ENCODE measurements at regions not wholly inside any gene's neighbourhood (a gene's known extent, or its start where the extent isn't known, plus 50 kb on each side); places are given as distances from the start of the nearest gene placed in this dataset.

DNA sequence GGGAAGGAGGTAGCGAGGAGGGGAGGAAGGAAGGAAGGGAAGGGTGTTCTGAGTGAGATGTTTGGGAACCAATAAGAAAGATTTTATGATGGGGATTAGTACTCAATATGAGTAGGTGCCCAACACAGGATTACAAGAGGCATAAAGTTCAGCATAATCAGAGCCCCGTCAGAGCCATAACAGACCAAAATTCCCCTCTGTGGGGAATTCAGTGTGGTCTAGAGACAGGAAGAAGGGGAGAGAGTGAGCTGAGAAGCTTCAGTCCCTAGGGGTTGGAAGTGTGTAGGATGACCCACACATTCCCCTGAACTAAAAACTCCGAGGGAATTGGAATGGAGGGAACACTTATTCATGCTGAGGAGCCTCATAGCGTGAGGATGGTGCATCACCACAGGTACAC lies 160.3 kb upstream of the SASH1 start:
- no peak for DNase-seq

DNA sequence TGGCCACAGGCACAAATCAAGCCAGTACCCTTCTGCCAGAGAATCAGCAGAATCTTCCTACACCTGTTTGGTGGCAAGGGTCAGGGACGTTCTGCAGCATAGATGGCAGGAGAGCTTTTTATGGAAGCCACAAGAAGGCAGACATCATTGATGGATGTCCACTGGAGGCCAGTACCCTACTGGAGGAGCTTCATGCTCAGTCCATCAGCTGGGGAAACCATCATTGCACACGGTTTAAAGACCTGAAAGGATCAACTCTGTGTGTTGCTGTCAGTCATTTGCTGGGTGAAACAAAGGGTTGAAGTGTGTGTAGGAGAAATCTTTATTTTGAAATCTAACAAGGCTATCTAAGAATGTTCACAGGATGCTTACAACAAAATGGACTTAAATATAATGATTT lies 158.9 kb upstream of the SASH1 start:
- DNase-seq = no peak

DNA sequence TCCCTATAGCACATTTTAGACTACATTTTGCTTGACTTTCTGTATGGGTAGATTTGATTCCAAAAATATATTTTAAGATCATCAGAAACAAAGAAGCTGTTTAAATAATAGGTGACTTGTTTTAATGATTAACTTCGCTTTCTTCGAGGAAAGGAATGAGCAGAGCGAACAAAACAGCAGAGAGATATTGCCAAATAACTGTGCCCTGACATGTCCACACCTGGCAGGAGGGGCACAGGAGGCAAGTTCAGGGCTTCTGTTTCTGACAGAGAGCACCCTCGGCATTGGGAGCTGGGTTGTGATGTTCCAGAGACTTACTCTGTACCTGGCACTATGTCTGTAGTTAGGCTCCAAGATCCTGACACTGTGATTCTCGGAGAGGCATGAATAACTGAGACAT lies 155.7 kb upstream of the SASH1 start:
- no peak for DNase-seq

DNA sequence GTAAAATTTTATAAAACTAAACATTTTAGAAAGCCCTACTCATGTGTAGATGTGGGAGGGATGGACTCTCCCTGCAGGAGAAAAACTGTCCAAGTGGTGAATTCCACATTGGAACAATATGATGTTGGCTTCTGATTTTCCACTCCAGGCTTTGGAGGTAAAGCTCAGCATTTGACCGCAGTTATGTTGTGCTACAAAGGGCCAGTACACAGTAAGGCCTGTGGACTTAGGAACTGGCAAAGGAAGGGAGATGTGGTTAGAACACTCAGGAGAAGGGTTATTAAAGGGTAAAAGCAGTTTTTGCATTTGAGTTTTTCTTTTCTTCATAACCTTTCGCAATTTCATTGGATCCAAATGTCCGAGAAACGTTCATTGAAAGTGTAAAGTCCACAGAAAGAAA lies 150.3 kb upstream of the SASH1 start:
- no peak for DNase-seq

DNA sequence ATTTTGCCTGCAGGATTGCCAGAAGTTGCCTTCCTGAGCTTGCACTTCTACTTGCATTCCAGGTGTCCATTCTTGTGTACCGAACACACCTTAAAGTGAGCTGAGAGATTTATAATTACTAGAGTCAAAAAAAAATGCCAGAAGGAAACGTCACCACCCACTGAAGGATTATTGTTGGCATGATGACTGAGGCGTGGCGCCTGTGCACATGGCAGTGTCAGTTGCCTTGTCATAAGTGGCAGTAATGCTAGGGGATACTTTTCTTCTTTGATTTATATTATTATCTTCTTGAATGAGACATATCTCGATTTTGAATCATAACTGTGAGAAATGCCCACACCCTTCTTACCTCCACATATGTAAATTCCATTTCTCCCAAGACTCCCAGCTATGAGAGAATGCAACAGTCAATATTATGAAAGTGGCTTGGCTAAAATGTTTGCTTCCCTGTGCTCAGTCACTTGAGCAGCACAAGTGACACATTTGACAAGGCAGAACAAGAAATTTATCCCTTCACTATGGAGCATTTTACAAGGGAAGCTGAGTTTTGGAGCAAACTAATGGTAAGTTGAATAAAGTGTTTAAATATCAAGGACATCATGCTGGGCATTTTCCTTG lies 149.5 kb upstream of the SASH1 start:
- DNase-seq = no peak

DNA sequence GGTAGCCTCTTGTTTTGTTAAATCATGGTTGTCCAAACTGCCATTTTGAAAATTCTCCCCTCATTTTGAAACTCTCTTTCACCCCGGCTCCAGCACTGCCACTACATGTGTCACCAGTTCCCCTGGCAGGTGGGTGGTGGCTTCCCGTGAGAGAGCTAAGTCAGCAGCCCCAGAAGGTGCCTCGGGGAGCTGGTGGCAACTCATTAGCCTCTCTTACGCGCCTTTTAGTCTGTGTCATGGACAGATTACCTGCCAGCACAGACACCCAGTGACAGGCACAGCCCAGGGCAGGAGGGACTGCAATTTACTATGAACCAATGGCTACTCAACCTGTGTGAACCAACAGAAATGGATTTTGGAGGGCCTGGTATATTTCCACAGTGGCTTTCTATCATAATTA lies 147.1 kb upstream of the SASH1 start:
- DNase-seq = no peak

DNA sequence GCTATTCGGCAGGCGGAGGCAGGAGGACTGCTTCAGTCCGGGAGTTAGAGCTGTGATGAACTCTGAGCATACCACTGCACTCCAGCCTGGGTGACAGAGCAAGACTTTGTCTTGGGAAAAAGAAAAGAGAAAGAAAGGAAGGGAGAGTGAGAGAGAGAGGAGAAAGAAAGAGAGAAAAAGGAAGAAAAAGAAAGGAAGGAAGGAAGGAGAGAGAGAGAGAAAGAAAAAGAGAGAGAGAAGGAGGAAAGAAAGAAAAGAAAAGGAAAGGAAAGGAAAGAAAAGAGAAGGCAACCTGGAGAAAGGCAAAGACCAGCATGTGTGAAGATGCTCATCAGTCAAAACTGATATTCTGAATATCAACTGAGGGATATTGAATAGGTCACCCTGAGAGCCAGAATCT lies 143.1 kb upstream of the SASH1 start:
- no peak for DNase-seq

DNA sequence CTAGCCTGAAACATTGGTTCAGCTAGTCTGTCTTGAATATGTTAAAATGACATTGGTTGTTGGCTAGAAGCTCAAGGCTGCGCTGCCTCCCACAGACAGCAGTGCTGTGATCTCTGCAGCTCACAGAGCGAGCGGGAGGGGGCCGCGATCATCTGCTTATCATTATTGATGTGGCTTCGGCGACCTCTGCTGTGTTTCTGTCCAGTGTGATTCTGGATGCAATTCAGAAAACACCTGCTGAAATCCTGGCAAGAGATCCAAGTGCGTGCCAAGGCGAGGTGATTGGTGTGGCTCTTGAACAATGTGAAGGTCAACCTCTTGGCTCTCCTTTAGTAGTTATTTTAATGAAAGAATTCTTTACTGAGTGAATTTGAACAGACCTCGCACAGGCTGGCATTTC lies 142.3 kb upstream of the SASH1 start:
- DNase-seq = no peak

DNA sequence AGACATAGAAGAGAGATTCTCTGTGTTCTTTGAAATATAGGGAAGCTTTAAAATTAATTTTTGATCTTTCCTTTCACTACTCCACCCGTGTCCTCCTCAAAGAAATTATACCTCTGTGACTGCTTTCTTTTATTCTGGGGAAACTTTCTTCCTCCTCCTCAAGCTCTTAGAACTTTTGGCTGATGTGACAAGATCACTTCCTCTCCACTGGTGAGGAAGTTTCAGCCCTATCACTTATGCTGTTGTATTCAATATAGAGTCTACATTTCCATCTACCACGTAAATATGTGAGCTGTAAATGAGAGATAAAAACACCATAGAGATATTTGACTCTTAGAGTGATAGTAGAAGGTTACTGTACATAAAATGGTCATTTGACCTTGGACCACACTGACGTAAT lies 141.9 kb upstream of the SASH1 start:
- no peak for DNase-seq

DNA sequence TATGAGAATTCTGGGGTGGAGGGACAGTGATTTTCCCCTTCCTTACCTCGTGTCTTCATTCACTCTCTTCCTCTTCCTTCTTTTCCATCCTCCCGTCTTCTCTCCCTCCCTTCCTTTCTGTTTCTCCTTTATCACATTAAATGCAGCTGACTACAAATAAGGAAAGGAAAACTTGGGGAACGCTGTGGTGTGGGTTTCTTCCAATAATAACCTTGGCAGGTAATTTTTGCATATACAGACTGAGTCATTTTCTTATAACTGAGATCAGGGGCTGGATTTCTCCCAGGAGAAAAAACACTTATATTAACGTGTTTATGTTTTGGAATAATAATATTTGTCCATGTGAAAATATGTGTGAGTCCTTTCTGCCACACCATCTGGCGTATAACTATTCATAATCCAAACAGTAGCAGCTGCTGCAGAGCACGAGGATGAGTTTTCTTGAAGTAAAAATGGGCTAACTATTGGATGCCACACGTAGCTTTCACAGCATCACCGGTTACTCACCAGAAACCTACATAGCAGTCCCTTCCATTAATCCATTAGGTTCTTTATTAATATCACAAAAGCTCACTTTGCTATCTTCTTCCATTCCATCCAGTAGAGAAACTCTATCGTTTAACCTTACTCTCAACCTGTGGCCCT lies 139.2 kb upstream of the SASH1 start:
- no peak for DNase-seq

DNA sequence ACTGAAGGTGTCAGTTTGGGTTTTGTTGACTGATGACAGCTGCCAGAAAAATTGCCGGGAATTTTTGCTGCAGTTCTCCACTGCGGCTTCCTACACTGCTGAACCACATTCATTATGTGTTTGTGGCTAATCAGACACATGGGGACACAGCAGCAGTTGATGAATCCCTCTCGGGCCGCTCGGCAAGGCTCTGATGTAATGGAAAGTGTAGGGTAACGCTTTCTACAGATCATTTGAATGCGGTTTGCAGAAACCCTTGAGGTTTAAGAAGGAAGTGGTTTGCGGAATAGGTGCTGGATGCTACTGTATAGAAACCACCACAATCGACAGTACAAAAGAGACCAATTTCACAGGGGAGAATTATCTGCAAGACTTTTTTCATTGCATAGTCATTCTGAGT lies 138.7 kb upstream of the SASH1 start:
- peak; percentile 91 for DNase-seq

DNA sequence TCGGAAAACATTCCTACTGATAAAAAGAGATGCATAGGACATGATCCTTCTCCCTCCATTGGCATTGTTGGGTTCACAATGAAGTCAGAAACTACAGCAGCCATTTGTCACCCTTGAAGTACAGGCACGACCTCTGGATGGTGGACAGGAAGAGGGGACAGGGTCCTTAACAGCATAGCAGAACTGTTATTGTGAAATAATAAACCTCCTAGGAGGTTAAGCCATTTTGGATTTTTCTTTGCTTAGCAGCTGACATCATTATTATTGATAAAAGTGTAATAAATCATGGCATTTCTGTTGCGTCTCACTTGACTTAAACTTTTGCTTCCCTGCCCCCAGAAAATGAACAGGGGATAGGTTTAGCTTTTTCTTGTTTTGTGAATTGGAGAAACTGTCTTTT lies 134.3 kb upstream of the SASH1 start:
- DNase-seq = no peak

DNA sequence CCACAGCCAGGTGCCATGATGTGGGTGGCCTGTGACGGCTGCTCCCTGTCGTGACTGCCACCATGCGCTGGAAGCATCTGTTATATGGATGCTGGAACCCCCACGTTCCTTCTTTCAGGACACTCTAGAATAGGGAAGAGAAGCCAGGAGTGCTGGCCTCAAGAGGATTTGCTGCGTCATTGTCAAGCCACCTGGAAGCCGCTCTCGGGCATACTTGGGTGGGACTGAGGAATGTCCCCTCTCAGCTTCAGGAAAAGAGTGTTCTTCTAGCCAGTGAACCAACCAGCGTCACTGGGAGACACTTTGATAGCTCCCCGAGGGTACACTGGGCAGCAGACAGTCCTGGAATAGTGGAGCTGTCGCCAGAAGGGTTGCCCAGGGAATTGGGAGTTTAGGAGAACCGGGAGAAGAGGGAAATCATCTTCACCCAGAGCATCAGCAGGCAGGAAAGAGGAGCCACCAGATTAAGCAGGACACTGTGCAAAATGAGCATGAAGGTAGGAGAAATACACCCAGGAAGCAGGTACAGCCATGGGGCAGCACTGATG lies 130.8 kb upstream of the SASH1 start:
- no peak for DNase-seq

DNA sequence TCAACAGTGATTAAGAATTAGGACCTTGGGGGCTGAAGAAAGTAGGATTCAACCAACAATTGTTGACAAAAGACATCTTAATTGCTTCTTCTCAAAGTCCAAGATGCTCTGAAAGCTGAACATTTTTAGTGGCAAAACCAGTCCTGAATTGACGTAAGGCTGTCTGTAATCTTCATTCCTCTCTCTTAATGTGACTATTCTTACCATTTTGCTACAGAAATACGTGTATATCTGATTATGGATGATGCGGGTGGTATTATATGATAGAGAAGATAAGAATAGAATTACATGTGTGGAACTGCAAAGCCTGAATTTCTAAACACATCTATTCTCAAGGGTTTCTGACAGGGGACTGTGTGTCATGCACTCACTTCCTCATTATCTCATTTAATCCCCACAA lies 130.3 kb upstream of the SASH1 start:
- DNase-seq = no peak

DNA sequence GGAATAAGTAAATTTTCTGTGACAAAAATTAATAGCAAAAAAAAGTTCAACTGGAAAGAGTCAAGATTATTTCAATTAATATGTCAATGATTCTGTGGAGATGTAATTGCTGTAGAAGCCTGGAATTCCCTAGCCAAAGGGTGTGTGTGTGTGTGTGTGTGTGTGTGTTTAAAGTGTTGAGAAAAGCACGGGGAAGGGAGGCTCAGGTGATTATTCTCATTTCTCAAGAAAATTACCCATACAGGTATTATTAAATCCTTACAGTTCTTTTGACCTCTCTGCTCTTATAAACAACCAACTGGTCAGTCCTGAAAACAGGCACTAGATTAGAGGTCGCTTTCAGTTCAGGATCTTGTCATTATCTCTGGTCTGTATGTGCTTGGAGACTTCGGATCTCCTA lies 129.3 kb upstream of the SASH1 start:
- no peak for DNase-seq

DNA sequence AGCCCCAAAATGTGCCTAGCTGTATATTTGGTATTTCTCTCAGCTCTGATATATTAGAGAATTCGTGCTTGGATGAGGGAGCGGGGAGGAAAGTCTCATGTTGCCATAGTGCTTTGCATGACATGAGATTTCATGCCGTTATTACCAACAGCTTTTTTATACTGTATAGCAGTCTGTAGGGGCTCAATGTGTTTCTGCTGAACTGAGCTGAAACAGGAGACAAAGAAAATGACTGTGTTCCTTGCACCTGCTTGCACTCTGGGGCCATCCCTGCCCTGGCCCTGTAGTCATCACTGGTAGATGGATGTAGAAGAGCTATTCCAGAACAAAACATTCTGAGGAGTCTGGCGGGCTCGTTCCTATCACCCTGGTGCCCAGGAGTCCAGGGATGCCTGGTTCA lies 128.0 kb upstream of the SASH1 start:
- DNase-seq = no peak

DNA sequence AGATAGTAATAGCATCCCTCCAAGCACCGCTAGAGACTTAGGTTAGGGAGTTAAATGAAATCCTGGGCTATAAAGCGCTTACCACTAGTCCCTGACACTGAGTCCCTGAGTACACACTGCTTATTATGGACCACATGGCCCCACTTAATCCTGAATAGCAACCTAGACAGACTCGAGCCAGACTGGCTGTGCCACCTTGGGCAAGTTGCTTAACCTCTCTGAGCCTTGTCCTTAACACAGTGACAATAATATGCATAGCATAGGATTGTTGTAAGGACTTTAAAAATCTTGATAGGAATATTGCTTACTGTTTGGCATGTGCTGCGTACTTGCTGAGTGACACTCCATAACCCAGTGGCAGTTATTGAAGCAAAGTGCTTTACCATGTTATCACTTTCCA lies 125.6 kb upstream of the SASH1 start:
- DNase-seq = no peak

DNA sequence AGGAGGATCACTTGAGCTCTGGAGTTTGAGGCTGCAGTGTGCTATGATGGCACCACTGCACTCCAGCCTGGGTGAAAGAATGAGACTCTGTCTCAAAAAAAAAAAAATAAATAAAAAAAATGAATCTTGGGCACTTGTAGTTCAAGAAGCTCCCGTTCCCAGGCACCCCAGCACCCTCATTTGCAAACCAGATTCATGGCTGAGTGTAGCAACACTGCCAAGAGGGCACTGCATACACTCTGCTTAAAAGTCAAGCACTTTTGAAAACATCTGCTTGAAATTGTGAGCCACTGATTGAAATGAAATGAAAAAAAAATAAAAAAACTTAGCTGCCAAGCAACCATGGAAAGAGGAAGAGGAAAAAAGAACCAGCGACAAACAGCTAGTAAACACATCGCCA lies 124.7 kb upstream of the SASH1 start:
- no peak for DNase-seq

DNA sequence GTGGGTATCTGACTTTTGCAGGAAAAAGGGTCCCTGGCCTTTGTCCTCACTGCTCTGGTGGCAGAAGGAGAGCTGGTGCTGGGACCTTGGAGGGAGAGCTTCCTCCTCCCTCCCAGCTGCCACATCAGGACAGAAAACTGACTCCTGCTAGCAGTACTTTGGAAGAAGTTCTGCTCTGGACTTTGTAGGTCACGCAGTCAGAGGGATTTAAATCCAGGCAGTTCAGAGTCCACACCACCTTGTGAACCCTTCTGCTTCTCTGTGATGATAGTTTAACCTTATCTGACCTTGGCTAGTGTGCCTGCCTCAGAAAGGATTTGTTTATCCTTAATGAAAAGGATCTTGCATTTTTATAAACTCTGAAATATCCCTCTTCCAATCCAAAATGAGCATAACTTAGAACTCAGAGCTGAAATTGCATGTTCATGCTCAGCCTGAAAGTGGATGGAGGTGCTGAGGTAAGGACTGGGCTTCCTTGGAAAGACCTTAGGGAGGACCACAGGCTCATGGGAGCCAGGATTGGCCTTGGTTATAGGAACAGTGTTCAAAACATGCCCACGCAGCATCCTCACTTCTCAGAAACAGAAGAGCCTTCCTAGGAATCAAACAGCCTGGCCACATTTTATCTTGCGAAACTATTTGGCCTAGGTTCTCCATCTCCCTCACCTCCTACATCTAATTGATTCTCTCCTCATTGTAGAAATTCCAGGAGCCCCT lies 123.9 kb upstream of the SASH1 start:
- DNase-seq = no peak

DNA sequence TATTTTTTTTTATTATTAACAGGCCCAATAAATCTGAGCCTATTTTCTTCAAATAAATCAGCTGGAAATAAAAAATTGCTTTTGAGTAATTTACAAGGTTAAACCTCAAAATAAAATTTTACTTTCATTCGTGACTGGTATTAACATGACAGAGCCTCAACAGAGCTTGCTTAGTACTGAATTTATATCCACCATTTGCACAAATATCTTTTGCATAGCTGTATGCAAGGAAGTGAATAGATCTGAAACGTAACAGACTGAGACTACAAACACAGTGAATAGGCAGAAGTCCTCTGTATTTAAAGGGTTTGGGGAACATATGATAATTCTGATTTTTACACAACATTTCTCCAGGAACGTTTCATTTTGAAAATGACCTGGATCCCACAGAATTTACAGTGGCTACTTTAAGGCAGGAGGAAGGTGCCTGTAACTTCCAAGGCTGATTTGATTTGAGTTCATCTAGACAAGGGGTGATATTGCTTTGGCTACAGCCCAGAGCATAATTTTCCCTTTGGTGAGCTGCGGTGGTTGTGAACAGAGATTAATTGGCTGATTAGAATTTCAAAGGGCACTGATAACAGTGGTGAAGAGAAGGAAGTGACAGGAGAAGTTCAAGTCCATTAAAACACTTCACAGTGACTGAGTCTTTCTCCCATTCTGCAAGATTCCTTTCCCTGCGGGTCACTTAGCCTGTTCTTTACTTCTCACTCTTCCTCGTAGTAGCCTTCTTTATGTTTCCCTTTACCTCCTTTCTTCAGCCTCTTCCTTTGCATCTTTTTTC lies 121.2 kb upstream of the SASH1 start:
- DNase-seq = no peak

DNA sequence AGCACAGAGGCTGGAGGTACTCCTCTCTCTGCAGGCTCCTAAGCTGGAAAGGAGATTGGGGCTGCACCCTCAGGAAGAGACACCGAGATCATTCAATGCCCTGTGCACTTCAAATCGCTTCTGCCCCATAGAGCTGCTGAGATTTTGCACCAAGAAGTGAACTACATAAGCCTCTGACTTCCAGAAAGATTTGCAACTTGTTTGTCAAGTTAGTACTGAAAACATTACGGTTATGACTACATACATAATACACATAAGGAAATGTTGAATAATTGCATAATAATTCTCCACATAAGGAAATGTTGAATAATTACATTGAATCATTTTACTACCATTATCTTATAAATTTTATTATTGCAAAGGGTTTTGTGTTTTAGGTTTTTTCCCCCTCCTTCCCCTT lies 120.3 kb upstream of the SASH1 start:
- no peak for DNase-seq

DNA sequence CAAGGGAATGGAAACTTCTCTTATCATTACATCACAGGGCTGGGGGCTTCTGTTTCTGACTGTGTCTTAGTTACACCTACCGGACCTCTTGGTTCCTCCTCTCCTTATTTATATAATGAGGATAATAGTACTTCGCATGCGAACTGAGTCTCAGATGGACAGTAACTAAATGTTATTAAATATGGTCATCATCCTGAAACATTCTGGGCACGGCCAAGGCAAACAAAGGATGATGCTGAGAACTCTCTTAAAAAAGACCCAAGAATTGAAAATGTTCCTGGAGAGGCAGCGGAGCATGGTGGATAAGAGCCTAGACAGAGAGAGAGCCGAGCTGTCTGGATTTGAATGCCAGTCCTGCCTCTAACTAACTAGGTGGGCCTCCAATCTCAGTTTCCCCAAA lies 119.8 kb upstream of the SASH1 start:
- no peak for DNase-seq

DNA sequence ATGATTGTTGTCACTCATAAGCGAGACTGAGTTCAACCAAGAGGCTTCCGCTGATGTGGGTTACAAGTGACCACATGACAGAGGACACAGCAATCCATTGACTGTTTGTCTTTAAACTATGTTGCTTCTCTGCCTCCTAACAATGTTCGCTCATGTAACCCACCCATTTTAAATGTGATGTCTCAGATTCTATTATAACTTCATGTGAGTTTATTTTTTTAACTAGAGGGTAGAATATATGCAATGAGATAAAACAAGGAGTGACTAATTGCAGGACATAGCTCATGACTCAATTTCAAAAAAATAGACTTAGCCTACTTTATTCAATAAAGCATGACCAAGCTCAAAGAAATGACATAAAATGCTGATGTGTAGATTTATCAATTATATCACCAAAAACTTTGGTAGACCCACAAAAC lies 119.2 kb upstream of the SASH1 start:
- no peak for DNase-seq

DNA sequence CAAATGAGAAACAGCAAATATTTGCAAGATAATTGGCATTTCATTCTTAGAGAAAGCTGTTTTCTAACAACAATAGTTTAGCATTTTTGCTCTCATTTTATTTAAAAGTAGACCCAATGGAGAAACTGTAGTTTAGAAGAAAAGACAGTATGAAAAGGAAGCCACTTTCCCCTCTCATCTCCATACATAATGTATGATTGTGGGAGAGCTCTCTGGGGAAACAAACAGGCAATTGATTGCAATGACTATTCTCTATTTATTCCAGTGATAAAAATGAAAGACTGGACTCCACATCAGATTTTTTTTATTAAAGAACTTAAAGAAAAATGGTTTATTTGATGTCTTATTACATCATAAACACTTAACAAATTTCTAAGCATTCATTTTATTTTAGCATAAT lies 116.8 kb upstream of the SASH1 start:
- no peak for DNase-seq
